ENCODE measurements at regions not wholly inside any gene's neighbourhood (a gene's known extent, or its start where the extent isn't known, plus 50 kb on each side); places are given as distances from the start of the nearest gene placed in this dataset.

DNA sequence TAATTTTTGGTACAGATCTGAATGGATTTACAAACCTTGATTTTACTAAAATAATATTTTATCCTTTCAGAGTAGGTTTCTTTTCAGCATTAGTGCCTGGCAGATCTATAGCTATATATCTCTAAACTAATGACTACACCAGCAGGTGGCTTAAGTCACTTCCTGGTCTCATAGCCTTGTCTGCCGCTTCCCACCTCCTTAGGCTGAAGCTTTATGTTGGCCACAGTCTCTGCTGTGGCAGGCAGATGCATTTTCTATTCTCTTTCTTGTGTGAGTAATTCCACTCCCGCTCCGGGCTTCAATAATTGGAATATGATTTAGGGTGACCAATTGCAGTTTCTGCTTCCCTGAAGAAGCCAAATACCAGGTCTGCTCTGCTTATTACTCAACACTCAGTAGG, 226.8 kb upstream of the HS3ST5 start:
- Histone ChIP-seq H3K4me3 (replicated peaks in 1 of 3; ENCODE audit: insufficient read depth in 1 of 3, low read depth in 1 of 3, low read length in 3 of 3) (no peak overlapping the region), H3K27ac (ENCODE audit: insufficient read depth, low read depth, low read length) (no peak overlapping the region), H3K4me2 (ENCODE audit: insufficient read depth, low read length) (no peak overlapping the region), H3K36me3 (ENCODE audit: control insufficient read depth in 2 of 2, extremely low read depth in 1 of 2, insufficient read depth in 2 of 2, low read length in 2 of 2) (no peaks in the 10 kb centered on the region), H3K9me3 (replicated peaks; ENCODE audit: control insufficient read depth, insufficient read depth, low read length) (no peaks in the 10 kb centered on the region), H4K20me1 (replicated peaks; ENCODE audit: control insufficient read depth, extremely low read depth, insufficient read depth, low read length) (no peaks in the 10 kb centered on the region), H3K9me1 (replicated peaks; ENCODE audit: control insufficient read depth, extremely low read depth, insufficient read depth, low read length) (no peaks in the 10 kb centered on the region), H3K79me2 (ENCODE audit: control insufficient read depth, insufficient read depth, low read length) (no peaks in the 10 kb centered on the region), H3K27me3 (ENCODE audit: control insufficient read depth in 2 of 2, insufficient read depth in 2 of 2, low read length in 2 of 2) (no peaks in the 10 kb centered on the region), H3K9ac (replicated peaks; ENCODE audit: extremely low read depth, insufficient read depth, low read length) (no peak overlapping the region), H2AFZ (ENCODE audit: low read depth, low read length) (no peak overlapping the region), H3K4me1 (ENCODE audit: control insufficient read depth, extremely low read depth, insufficient read depth, low read length) (no peaks in the 10 kb centered on the region)
- CTCF ChIA-PET: no interaction called here
- TF ChIP-seq JUN (IDR thresholded peaks at IDR 0.05; ENCODE audit: borderline replicate concordance, insufficient read depth, insufficient read length, low read depth): no peak
- TF ChIP-seq EZH2 (IDR thresholded peaks at IDR 0.05; ENCODE audit: borderline replicate concordance, low read depth, low read length, severe bottlenecking): no peak
- TF ChIP-seq POLR2AphosphoS5 (IDR thresholded peaks at IDR 0.05; ENCODE audit: insufficient read depth, low read depth, low read length): no peak
- TF ChIP-seq, protein P1, sequence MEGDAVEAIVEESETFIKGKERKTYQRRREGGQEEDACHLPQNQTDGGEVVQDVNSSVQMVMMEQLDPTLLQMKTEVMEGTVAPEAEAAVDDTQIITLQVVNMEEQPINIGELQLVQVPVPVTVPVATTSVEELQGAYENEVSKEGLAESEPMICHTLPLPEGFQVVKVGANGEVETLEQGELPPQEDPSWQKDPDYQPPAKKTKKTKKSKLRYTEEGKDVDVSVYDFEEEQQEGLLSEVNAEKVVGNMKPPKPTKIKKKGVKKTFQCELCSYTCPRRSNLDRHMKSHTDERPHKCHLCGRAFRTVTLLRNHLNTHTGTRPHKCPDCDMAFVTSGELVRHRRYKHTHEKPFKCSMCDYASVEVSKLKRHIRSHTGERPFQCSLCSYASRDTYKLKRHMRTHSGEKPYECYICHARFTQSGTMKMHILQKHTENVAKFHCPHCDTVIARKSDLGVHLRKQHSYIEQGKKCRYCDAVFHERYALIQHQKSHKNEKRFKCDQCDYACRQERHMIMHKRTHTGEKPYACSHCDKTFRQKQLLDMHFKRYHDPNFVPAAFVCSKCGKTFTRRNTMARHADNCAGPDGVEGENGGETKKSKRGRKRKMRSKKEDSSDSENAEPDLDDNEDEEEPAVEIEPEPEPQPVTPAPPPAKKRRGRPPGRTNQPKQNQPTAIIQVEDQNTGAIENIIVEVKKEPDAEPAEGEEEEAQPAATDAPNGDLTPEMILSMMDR (IDR thresholded peaks at IDR 0.05; ENCODE audit: extremely low read depth in 1 of 2, insufficient read depth in 1 of 2, low read depth in 1 of 2, low read length in 2 of 2): no peak
- TF ChIP-seq GATA2 (IDR thresholded peaks at IDR 0.05; ENCODE audit: insufficient read depth, insufficient read length, low read depth, low read length): no peak
- TF ChIP-seq, protein P2, sequence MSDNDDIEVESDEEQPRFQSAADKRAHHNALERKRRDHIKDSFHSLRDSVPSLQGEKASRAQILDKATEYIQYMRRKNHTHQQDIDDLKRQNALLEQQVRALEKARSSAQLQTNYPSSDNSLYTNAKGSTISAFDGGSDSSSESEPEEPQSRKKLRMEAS (IDR thresholded peaks at IDR 0.05; ENCODE audit: insufficient read depth, insufficient read length): no peak
- dilution Hi-C loops (cut with MboI; ENCODE audit: extremely low pct_ligation_motif_present, low sequenced_read_pairs) (no loop called here), intact Hi-C loops (cut with micrococcal nuclease) (no loop called here)
- no peak for DNase-seq (ENCODE audit: low read depth, low spot score)
- no peak for FAIRE-seq
- BruUV-seq (replicated peaks): no TSS peak
- POLR2A ChIA-PET: no interaction called here
